ENCODE measurements at regions not wholly inside any gene's neighbourhood (a gene's known extent, or its start where the extent isn't known, plus 50 kb on each side); places are given as distances from the start of the nearest gene placed in this dataset.

- ChIA-PET CTCF (no interaction called here), POLR2A (no interaction called here)
- Histone ChIP-seq H4K20me1 (replicated peaks; ENCODE audit: control insufficient read depth, extremely low read depth, insufficient read depth, low read length) (no peaks in the 10 kb centered on the region), H3K4me2 (ENCODE audit: insufficient read depth, low read length) (no peak overlapping the region), H3K9me1 (replicated peaks; ENCODE audit: control insufficient read depth, extremely low read depth, insufficient read depth, low read length) (no peaks in the 10 kb centered on the region), H3K27me3 (ENCODE audit: control insufficient read depth in 2 of 2, insufficient read depth in 2 of 2, low read length in 2 of 2) (no peaks in the 10 kb centered on the region), H3K9me3 (replicated peaks; ENCODE audit: control insufficient read depth, insufficient read depth, low read length) (peaks cover 6% of the 10 kb centered on the region), H3K79me2 (ENCODE audit: control insufficient read depth, insufficient read depth, low read length) (no peaks in the 10 kb centered on the region), H3K36me3 (ENCODE audit: control insufficient read depth in 2 of 2, extremely low read depth in 1 of 2, insufficient read depth in 2 of 2, low read length in 2 of 2) (no peaks in the 10 kb centered on the region), H3K4me3 (replicated peaks in 1 of 3; ENCODE audit: insufficient read depth in 1 of 3, low read depth in 1 of 3, low read length in 3 of 3) (no peak overlapping the region), H3K27ac (ENCODE audit: insufficient read depth, low read depth, low read length) (no peak overlapping the region), H3K4me1 (ENCODE audit: control insufficient read depth, extremely low read depth, insufficient read depth, low read length) (no peaks in the 10 kb centered on the region), H3K9ac (replicated peaks; ENCODE audit: extremely low read depth, insufficient read depth, low read length) (no peak overlapping the region), H2AFZ (ENCODE audit: low read depth, low read length) (no peak overlapping the region)
- no TSS peak for BruUV-seq (replicated peaks)
- DNase-seq (ENCODE audit: low read depth, low spot score) (no peak), FAIRE-seq (no peak)
- dilution Hi-C loops (cut with MboI; ENCODE audit: extremely low pct_ligation_motif_present, low sequenced_read_pairs) (no loop called here), intact Hi-C loops (cut with micrococcal nuclease) (no loop called here)
- TF ChIP-seq POLR2AphosphoS5 (IDR thresholded peaks at IDR 0.05; ENCODE audit: insufficient read depth, low read depth, low read length): no peak
- TF ChIP-seq EZH2 (IDR thresholded peaks at IDR 0.05; ENCODE audit: borderline replicate concordance, low read depth, low read length, severe bottlenecking): no peak
- no peak for TF ChIP-seq MYC (IDR thresholded peaks at IDR 0.05; ENCODE audit: low read depth, low read length)
Observed at GRCh38 chr13:22050951-22051563, 380.2 kb downstream of the FGF9 start.

- H3K27ac ChIP-seq (ENCODE audit: insufficient read depth, low read depth, low read length): no peak overlapping the region
- no peaks in the 10 kb centered on the region for H3K27me3 ChIP-seq (ENCODE audit: control insufficient read depth in 2 of 2, insufficient read depth in 2 of 2, low read length in 2 of 2)
- H3K4me2 ChIP-seq (ENCODE audit: insufficient read depth, low read length): no peak overlapping the region
- H4K20me1 ChIP-seq (replicated peaks; ENCODE audit: control insufficient read depth, extremely low read depth, insufficient read depth, low read length): no peaks in the 10 kb centered on the region
- no peak overlapping the region for H2AFZ ChIP-seq (ENCODE audit: low read depth, low read length)
- H3K9me1 ChIP-seq (replicated peaks; ENCODE audit: control insufficient read depth, extremely low read depth, insufficient read depth, low read length): no peaks in the 10 kb centered on the region
- peaks cover 8% of the 10 kb centered on the region for H3K9me3 ChIP-seq (replicated peaks; ENCODE audit: control insufficient read depth, insufficient read depth, low read length)
- H3K79me2 ChIP-seq (ENCODE audit: control insufficient read depth, insufficient read depth, low read length): no peaks in the 10 kb centered on the region
- no peaks in the 10 kb centered on the region for H3K36me3 ChIP-seq (ENCODE audit: control insufficient read depth in 2 of 2, extremely low read depth in 1 of 2, insufficient read depth in 2 of 2, low read length in 2 of 2)
- no TSS peak for BruUV-seq (replicated peaks)
- H3K9ac ChIP-seq (replicated peaks; ENCODE audit: extremely low read depth, insufficient read depth, low read length): no peak overlapping the region
- FAIRE-seq (no peak), DNase-seq (ENCODE audit: low read depth, low spot score) (no peak)
- TF ChIP-seq POLR2A (IDR thresholded peaks at IDR 0.05; ENCODE audit: low read depth, low read length): no peak
- POLR2A ChIA-PET: no interaction called here
- no peak overlapping the region for H3K4me3 ChIP-seq (replicated peaks in 1 of 3; ENCODE audit: insufficient read depth in 1 of 3, low read depth in 1 of 3, low read length in 3 of 3)
- intact Hi-C loops (cut with micrococcal nuclease): no loop called here
- CTCF ChIA-PET: no interaction called here
- dilution Hi-C loops (cut with MboI; ENCODE audit: extremely low pct_ligation_motif_present, low sequenced_read_pairs): no loop called here
- H3K4me1 ChIP-seq (ENCODE audit: control insufficient read depth, extremely low read depth, insufficient read depth, low read length): no peaks in the 10 kb centered on the region
Observed at GRCh38 chr13:22053053-22053452, 382.2 kb downstream of the FGF9 start.

Measured in endothelial cell of umbilical vein (primary cell).